ENCODE measurements at regions not wholly inside any gene's neighbourhood (a gene's known extent, or its start where the extent isn't known, plus 50 kb on each side); places are given as distances from the start of the nearest gene placed in this dataset.

GRCh38 chr3:137100326-137100725 lies 142.5 kb downstream of the IL20RB start:
- TF ChIP-seq CTCF (IDR thresholded peaks at IDR 0.05) (no peak), POLR2A (IDR thresholded peaks at IDR 0.05) (no peak)
